RWPE1 (cell line): ENCODE measurements at regions not wholly inside any gene's neighbourhood (a gene's known extent, or its start where the extent isn't known, plus 50 kb on each side); places are given as distances from the start of the nearest gene placed in this dataset.

Experiments
- CTCF ChIA-PET: fragments of 350-600 bp; sonication (Branson Sonifier 250); formaldehyde crosslinking; extraction: SDS; loops from one replicate; lab custom pipeline; 2021; lab: Yijun Ruan, JAX
- POLR2A ChIA-PET: fragments of 400-600 bp; formaldehyde crosslinking; extraction: SDS; loops from one replicate; lab custom pipeline; 2020; ENCODE audit warnings: antibody characterized with exemption; ENCODE audit not compliant: low non-redundant PET; lab: Yijun Ruan, JAX
- DNase-seq: peaks from one replicate; pipeline ENCODE4 v3.0.0; 2012; ENCODE audit warnings: low spot score
- H3K27ac ChIP-seq: fragments of 450-650 bp; 2 replicates; pipeline ENCODE4 v1.5.1; 2017
- CTCF ChIP-seq: fragments of 450-650 bp; conservative IDR thresholded peaks from 2 replicates; pipeline ENCODE4 v1.5.1; 2017; ENCODE audit warnings: low read depth, mild to moderate bottlenecking

GRCh38 chr10:34008656-34009055 lies 674.2 kb upstream of the NRP1 start:
- CTCF ChIA-PET, result no interaction called here

DNA sequence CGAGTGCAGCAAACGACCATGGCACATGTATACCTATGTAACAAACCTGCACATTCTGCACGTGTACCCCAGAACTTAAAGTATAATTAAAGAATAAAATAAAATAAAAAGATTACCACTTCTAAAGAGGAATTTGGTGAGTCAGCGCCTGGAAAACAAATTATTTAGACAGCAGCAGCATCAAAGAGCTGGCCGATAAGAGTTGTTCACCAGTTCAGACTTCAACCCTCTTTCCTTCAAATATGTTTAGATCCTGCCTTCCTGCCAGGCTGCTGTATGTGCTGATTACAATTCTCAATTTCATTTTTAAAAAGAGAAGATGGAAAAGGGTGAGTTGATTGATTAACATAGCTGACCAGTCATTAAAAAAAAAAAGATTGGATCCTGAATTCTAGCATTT lies 672.0 kb upstream of the NRP1 start:
- DNase-seq, result no peak
- ChIA-PET CTCF (no interaction called here), POLR2A (no interaction called here)

More at GRCh38 chr10:34008656-34009055, 674.2 kb upstream of the NRP1 start:
- TF ChIP-seq CTCF, result no peak
- H3K27ac ChIP-seq, result no peak overlapping the region
- POLR2A ChIA-PET, result no interaction called here
- no peak for DNase-seq

DNA sequence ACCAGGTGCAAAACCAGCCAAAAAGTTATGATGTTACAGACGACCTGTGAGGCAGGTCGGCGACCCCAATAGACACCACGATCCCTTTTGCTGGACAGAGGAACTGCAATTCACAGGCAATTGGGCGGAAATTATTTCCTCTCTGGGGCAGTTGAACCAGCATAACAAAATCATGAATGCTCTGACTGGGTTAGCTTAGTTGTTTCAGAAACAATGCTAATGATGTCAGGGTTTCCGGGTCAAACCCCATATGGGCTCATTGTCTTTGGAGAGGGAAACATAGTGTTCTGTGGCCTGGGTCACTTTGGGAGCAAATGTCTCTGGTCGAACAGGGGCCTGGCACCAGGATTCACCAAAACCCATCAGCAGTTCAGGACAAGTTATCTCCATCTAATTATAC lies 669.1 kb upstream of the NRP1 start:
- H3K27ac ChIP-seq, result no peak overlapping the region
- CTCF ChIA-PET, result no interaction called here
- POLR2A ChIA-PET, result no interaction called here
- no peak for DNase-seq
- TF ChIP-seq CTCF, result no peak

More for the DNA sequence above, 672.0 kb upstream of the NRP1 start:
- no peak overlapping the region for H3K27ac ChIP-seq
- no peak for TF ChIP-seq CTCF

GRCh38 chr10:34002896-34003295 lies 668.4 kb upstream of the NRP1 start:
- CTCF ChIA-PET, result no interaction called here
- no peak for DNase-seq
- no peak for TF ChIP-seq CTCF
- POLR2A ChIA-PET, result no interaction called here
- H3K27ac ChIP-seq, result no peak overlapping the region

DNA sequence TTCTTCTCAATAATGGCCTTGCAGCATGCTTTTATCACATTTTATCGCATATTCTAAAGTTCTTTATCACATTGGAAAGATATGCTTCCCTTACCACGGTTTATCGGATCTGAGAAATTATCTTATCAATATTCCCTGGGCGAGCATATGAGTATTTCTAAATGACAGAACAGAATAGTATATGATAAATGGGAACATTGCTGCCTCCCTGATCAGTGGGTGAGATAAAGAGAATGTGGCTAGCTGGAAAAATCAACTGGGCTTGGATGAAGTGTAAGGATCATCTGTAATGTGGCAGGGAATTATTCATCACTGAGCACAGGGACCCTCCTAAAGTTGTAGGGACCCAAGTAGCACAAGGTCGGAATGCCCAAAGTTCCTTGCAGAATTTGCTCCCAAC lies 667.4 kb upstream of the NRP1 start:
- no peak overlapping the region for H3K27ac ChIP-seq
- DNase-seq, result no peak
- no peak for TF ChIP-seq CTCF
- ChIA-PET CTCF (interaction anchor here (0.7 kb wide), 1 partner anchor 667 kb away, joined by 3 read pairs; no protein-coding TSS in a partner anchor), POLR2A (no interaction called here)

GRCh38 chr10:34001087-34001580 lies 666.7 kb upstream of the NRP1 start:
- ChIA-PET CTCF (interaction anchor here (0.7 kb wide), 1 partner anchor 666 kb away, joined by 3 read pairs; no protein-coding TSS in a partner anchor), POLR2A (no interaction called here)
- no peak overlapping the region for H3K27ac ChIP-seq
- TF ChIP-seq CTCF, result no peak
- DNase-seq, result no peak
